ENCODE measurements at regions not wholly inside any gene's neighbourhood (a gene's known extent, or its start where the extent isn't known, plus 50 kb on each side); places are given as distances from the start of the nearest gene placed in this dataset.

DNA sequence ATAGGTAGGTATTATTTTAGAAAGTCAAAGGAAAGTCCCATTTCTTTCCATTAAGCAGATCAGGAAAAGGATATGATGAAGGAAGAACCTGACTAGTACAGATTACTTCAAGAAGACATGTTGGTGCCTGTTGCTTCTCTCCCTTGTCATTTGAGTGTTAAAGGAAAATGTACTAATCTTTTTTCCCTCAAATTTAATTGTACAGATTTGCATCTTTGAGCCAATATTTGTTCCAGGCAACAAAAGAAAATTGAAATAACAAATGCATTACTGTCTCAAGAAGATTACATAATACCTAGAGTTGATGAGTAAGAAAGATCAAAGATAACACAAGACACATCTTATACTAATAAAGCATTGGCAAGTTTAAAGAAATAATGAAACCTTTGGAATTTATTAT is 566.9 kb upstream of the ZP4 start:
- Histone ChIP-seq H3K27me3 (ENCODE audit: control insufficient read depth in 4 of 4, insufficient read depth in 4 of 4, low read length in 3 of 4) (peaks cover 0 to 3% (median 0%) of the 10 kb centered on the region in 4 donors), H3K4me3 (ENCODE audit: low read depth in 1 of 3, low read length in 3 of 3) (no peak overlapping the region), H3K36me3 (ENCODE audit: control insufficient read depth in 4 of 4, insufficient read depth in 3 of 4, low read depth in 1 of 4, low read length in 3 of 4) (no peaks in the 10 kb centered on the region), H3K27ac (ENCODE audit: low read depth in 1 of 2, low read length in 2 of 2) (no peak overlapping the region), H3K4me1 (ENCODE audit: control insufficient read depth in 4 of 4, insufficient read depth in 4 of 4, low read length in 3 of 4) (no peaks in the 10 kb centered on the region), H3K9ac (ENCODE audit: low read depth in 1 of 2, low read length in 2 of 2) (no peak overlapping the region), H3K9me3 (ENCODE audit: control insufficient read depth in 4 of 4, low read length in 3 of 4) (no peaks in the 10 kb centered on the region)
- no peak for DNase-seq (ENCODE audit: low spot score)
- TF ChIP-seq RAD21 (IDR thresholded peaks at IDR 0.05) (no peak), FOXA1 (IDR thresholded peaks at IDR 0.05) (no peak), RXRA (IDR thresholded peaks at IDR 0.05) (no peak), HNF4A (conservative IDR thresholded peaks at IDR 0.05) (no peak), NR2F2 (IDR thresholded peaks at IDR 0.05) (no peak), YY1 (IDR thresholded peaks at IDR 0.05) (no peak), TAF1 (conservative IDR thresholded peaks at IDR 0.05) (no peak), GABPA (IDR thresholded peaks at IDR 0.05 in 1 of 2, conservative IDR thresholded peaks at IDR 0.05 in 1 of 2) (no peak), FOXA2 (IDR thresholded peaks at IDR 0.05) (no peak), SP1 (IDR thresholded peaks at IDR 0.05) (no peak), JUND (IDR thresholded peaks at IDR 0.05) (no peak), EGR1 (IDR thresholded peaks at IDR 0.05; ENCODE audit: low read depth in 2 of 2) (no peak)
- TF ChIP-seq, protein P1, sequence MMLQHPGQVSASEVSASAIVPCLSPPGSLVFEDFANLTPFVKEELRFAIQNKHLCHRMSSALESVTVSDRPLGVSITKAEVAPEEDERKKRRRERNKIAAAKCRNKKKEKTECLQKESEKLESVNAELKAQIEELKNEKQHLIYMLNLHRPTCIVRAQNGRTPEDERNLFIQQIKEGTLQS (IDR thresholded peaks at IDR 0.05): no peak
- TF ChIP-seq, protein P2, sequence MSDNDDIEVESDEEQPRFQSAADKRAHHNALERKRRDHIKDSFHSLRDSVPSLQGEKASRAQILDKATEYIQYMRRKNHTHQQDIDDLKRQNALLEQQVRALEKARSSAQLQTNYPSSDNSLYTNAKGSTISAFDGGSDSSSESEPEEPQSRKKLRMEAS (IDR thresholded peaks at IDR 0.05): no peak
- TF ChIP-seq, protein P3, sequence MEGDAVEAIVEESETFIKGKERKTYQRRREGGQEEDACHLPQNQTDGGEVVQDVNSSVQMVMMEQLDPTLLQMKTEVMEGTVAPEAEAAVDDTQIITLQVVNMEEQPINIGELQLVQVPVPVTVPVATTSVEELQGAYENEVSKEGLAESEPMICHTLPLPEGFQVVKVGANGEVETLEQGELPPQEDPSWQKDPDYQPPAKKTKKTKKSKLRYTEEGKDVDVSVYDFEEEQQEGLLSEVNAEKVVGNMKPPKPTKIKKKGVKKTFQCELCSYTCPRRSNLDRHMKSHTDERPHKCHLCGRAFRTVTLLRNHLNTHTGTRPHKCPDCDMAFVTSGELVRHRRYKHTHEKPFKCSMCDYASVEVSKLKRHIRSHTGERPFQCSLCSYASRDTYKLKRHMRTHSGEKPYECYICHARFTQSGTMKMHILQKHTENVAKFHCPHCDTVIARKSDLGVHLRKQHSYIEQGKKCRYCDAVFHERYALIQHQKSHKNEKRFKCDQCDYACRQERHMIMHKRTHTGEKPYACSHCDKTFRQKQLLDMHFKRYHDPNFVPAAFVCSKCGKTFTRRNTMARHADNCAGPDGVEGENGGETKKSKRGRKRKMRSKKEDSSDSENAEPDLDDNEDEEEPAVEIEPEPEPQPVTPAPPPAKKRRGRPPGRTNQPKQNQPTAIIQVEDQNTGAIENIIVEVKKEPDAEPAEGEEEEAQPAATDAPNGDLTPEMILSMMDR (IDR thresholded peaks at IDR 0.05; ENCODE audit: low read depth, low read length, missing input control): no peak
- TF ChIP-seq, protein P4, sequence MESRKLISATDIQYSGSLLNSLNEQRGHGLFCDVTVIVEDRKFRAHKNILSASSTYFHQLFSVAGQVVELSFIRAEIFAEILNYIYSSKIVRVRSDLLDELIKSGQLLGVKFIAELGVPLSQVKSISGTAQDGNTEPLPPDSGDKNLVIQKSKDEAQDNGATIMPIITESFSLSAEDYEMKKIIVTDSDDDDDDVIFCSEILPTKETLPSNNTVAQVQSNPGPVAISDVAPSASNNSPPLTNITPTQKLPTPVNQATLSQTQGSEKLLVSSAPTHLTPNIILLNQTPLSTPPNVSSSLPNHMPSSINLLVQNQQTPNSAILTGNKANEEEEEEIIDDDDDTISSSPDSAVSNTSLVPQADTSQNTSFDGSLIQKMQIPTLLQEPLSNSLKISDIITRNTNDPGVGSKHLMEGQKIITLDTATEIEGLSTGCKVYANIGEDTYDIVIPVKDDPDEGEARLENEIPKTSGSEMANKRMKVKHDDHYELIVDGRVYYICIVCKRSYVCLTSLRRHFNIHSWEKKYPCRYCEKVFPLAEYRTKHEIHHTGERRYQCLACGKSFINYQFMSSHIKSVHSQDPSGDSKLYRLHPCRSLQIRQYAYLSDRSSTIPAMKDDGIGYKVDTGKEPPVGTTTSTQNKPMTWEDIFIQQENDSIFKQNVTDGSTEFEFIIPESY (IDR thresholded peaks at IDR 0.05): no peak
- TF ChIP-seq, protein P5, sequence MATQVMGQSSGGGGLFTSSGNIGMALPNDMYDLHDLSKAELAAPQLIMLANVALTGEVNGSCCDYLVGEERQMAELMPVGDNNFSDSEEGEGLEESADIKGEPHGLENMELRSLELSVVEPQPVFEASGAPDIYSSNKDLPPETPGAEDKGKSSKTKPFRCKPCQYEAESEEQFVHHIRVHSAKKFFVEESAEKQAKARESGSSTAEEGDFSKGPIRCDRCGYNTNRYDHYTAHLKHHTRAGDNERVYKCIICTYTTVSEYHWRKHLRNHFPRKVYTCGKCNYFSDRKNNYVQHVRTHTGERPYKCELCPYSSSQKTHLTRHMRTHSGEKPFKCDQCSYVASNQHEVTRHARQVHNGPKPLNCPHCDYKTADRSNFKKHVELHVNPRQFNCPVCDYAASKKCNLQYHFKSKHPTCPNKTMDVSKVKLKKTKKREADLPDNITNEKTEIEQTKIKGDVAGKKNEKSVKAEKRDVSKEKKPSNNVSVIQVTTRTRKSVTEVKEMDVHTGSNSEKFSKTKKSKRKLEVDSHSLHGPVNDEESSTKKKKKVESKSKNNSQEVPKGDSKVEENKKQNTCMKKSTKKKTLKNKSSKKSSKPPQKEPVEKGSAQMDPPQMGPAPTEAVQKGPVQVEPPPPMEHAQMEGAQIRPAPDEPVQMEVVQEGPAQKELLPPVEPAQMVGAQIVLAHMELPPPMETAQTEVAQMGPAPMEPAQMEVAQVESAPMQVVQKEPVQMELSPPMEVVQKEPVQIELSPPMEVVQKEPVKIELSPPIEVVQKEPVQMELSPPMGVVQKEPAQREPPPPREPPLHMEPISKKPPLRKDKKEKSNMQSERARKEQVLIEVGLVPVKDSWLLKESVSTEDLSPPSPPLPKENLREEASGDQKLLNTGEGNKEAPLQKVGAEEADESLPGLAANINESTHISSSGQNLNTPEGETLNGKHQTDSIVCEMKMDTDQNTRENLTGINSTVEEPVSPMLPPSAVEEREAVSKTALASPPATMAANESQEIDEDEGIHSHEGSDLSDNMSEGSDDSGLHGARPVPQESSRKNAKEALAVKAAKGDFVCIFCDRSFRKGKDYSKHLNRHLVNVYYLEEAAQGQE (IDR thresholded peaks at IDR 0.05): no peak
